IMR-90 (cell line): ENCODE measurements at regions not wholly inside any gene's neighbourhood (a gene's known extent, or its start where the extent isn't known, plus 50 kb on each side); places are given as distances from the start of the nearest gene placed in this dataset.

Experiments used
- ATAC-seq: fragments of 200-7000 bp; cut with Tn5 transposase; 2 replicates; pipeline ENCODE4 v1.9.1; 2020; ENCODE audit warnings: low read depth, mild to moderate bottlenecking, moderate library complexity
- BruUV-seq: library from RNA; stranded (reverse); fragments of 400-500 nt; replicated peaks from 2 replicates; lab custom pipeline; 2021; lab: Mats Ljungman, UMichigan
- CTCF ChIA-PET: fragments of 300-600 bp; formaldehyde crosslinking; extraction: SDS; loops from one replicate; lab custom pipeline; 2021; ENCODE audit warnings: antibody characterized with exemption; lab: Yijun Ruan, JAX
- POLR2A ChIA-PET: fragments of 300-600 bp; sonication (Branson Sonifier 250); formaldehyde crosslinking; loops from one replicate; lab custom pipeline; 2022; ENCODE audit warnings: antibody characterized with exemption; ENCODE audit not compliant: unreplicated experiment; lab: Charles Lee
- DNase-seq: peaks from one replicate; pipeline ENCODE4 v3.0.0; 2013
- H2AFZ ChIP-seq: replicated peaks from 2 replicates; pipeline ENCODE3; 2013; ENCODE audit warnings: low read length, mild to moderate bottlenecking; ENCODE audit not compliant: poor library complexity
- H2AK5ac ChIP-seq: 2 replicates; pipeline ENCODE4 v1.6.1; 2013; ENCODE audit warnings: low read depth, low read length, inconsistent platforms
- H2AK9ac ChIP-seq: replicated peaks from 2 replicates; pipeline ENCODE3; 2013; ENCODE audit warnings: mild to moderate bottlenecking, low read depth, low read length, moderate library complexity; ENCODE audit not compliant: poor library complexity
- H2BK120ac ChIP-seq: 2 replicates; pipeline ENCODE4 v1.6.1; 2013; ENCODE audit warnings: low read depth, low read length, inconsistent platforms
- H2BK15ac ChIP-seq: 3 replicates; pipeline ENCODE4 v1.6.1; 2013; ENCODE audit warnings: low read depth, low read length, inconsistent platforms
- H2BK20ac ChIP-seq: 2 replicates; pipeline ENCODE4 v1.6.1; 2013; ENCODE audit warnings: low read depth, mild to moderate bottlenecking, inconsistent platforms, low read length, moderate library complexity
- H2BK5ac ChIP-seq: 2 replicates; pipeline ENCODE4 v1.6.1; 2013; ENCODE audit warnings: mild to moderate bottlenecking, low read depth, low read length, inconsistent platforms; ENCODE audit not compliant: poor library complexity, severe bottlenecking
- H3K14ac ChIP-seq: replicated peaks from 2 replicates; pipeline ENCODE4 v1.6.1; 2013; ENCODE audit warnings: low read depth, low read length, inconsistent platforms
- H3K18ac ChIP-seq: 2 replicates; pipeline ENCODE4 v1.6.1; 2013; ENCODE audit warnings: low read depth, low read length, control low read depth
- H3K23ac ChIP-seq: 2 replicates; pipeline ENCODE4 v1.6.1; 2013; ENCODE audit warnings: low read depth, low read length, inconsistent platforms
- H3K27ac ChIP-seq: 2 replicates; pipeline ENCODE4 v1.5.1; 2013; ENCODE audit warnings: mild to moderate bottlenecking, control low read depth, low read length; ENCODE audit not compliant: insufficient read depth
- H3K27me3 ChIP-seq: 2 replicates; pipeline ENCODE4 v1.6.1; 2013; ENCODE audit warnings: low read length; ENCODE audit not compliant: control insufficient read depth, insufficient read depth
- H3K36me3 ChIP-seq: 2 replicates; pipeline ENCODE4 v1.6.1; 2013; ENCODE audit warnings: low read length, mixed read lengths; ENCODE audit not compliant: control insufficient read depth, insufficient read depth
- H3K4ac ChIP-seq: 2 replicates; pipeline ENCODE4 v1.6.1; 2013; ENCODE audit warnings: low read depth, low read length, inconsistent platforms
- H3K4me1 ChIP-seq: 2 replicates; pipeline ENCODE4 v1.6.1; 2013; ENCODE audit warnings: low read length, mixed read lengths; ENCODE audit not compliant: control insufficient read depth, insufficient read depth
- H3K4me2 ChIP-seq: 2 replicates; pipeline ENCODE4 v1.6.1; 2013; ENCODE audit warnings: low read depth, mild to moderate bottlenecking, control low read depth, low read length, moderate library complexity
- H3K4me3 ChIP-seq: 2 replicates; pipeline ENCODE4 v1.5.1; 2013; ENCODE audit warnings: low read depth, mild to moderate bottlenecking, control low read depth, low read length, moderate library complexity; ENCODE audit not compliant: insufficient read depth
- H3K56ac ChIP-seq: 2 replicates; pipeline ENCODE4 v1.6.1; 2013; ENCODE audit warnings: low read length, inconsistent platforms; ENCODE audit not compliant: insufficient read depth; ENCODE audit errors: extremely low read depth
- H3K79me1 ChIP-seq, 2 experiments: 2 replicates each; pipeline ENCODE4 v1.6.1; 2013; ENCODE audit warnings: low read length in 2 of 2, inconsistent platforms in 1 of 2, low read depth in 1 of 2
- H3K9ac ChIP-seq: 2 replicates; pipeline ENCODE4 v1.6.1; 2013; ENCODE audit warnings: low read depth, low read length, control low read depth
- H3K9me1 ChIP-seq: 2 replicates; pipeline ENCODE4 v1.6.1; 2013; ENCODE audit warnings: low read length, inconsistent platforms; ENCODE audit not compliant: insufficient read depth
- H3K9me3 ChIP-seq: 2 replicates; pipeline ENCODE4 v1.6.1; 2013; ENCODE audit warnings: low read length; ENCODE audit not compliant: control insufficient read depth, insufficient read depth
- H4K20me1 ChIP-seq: 2 replicates; pipeline ENCODE4 v1.6.1; 2013; ENCODE audit warnings: low read length, inconsistent platforms; ENCODE audit not compliant: insufficient read depth
- H4K5ac ChIP-seq: 2 replicates; pipeline ENCODE4 v1.6.1; 2013; ENCODE audit warnings: mild to moderate bottlenecking, low read depth, low read length, control low read depth
- H4K8ac ChIP-seq, 2 experiments: 2 replicates each; pipeline ENCODE4 v1.6.1; 2013; ENCODE audit warnings: low read depth in 2 of 2, low read length in 2 of 2, control low read depth in 1 of 2, inconsistent platforms in 1 of 2
- H4K91ac ChIP-seq: 2 replicates; pipeline ENCODE4 v1.6.1; 2013; ENCODE audit warnings: low read depth, low read length, inconsistent platforms; ENCODE audit not compliant: insufficient read depth
- BHLHE40 ChIP-seq: fragments of 150-350 bp; IDR thresholded peaks from 2 replicates; pipeline ENCODE4 v1.6.1; 2016; ENCODE audit warnings: mild to moderate bottlenecking, low read depth, low read length
- CEBPB ChIP-seq: IDR thresholded peaks from 2 replicates; pipeline ENCODE4 v1.6.1; 2012; ENCODE audit warnings: low read depth, low read length, improper control_type of control experiment
- CHD1 ChIP-seq: IDR thresholded peaks from 2 replicates; pipeline ENCODE4 v1.6.1; 2012; ENCODE audit warnings: low read depth, low read length, improper control_type of control experiment
- CTCF ChIP-seq: conservative IDR thresholded peaks from 2 replicates; pipeline ENCODE4 v1.5.1; 2012; ENCODE audit warnings: mild to moderate bottlenecking, low read depth, low read length, improper control_type of control experiment
- ELK1 ChIP-seq: fragments of 150-350 bp; IDR thresholded peaks from 2 replicates; pipeline ENCODE4 v1.6.1; 2016; ENCODE audit warnings: low read depth, mild to moderate bottlenecking, low read length, moderate library complexity, borderline replicate concordance
- FOS ChIP-seq: fragments of 150-350 bp; IDR thresholded peaks from 2 replicates; pipeline ENCODE4 v1.6.1; 2016; ENCODE audit warnings: low read depth, low read length
- MAFK ChIP-seq: IDR thresholded peaks from 2 replicates; pipeline ENCODE4 v1.6.1; 2012; ENCODE audit warnings: low read depth, low read length, improper control_type of control experiment
- MAZ ChIP-seq: IDR thresholded peaks from 2 replicates; pipeline ENCODE4 v1.6.1; 2012; ENCODE audit warnings: low read depth, mild to moderate bottlenecking, low read length, improper control_type of control experiment, moderate library complexity, borderline replicate concordance
- MXI1 ChIP-seq: IDR thresholded peaks from 2 replicates; pipeline ENCODE4 v1.6.1; 2012; ENCODE audit warnings: low read depth, mild to moderate bottlenecking, low read length, moderate library complexity, borderline replicate concordance
- NFE2L2 ChIP-seq: fragments of 150-350 bp; IDR thresholded peaks from 2 replicates; pipeline ENCODE4 v1.6.1; 2016; ENCODE audit warnings: low read depth, mild to moderate bottlenecking, low read length
- POLR2A ChIP-seq: IDR thresholded peaks from 2 replicates; pipeline ENCODE4 v1.6.1; 2012; ENCODE audit warnings: mild to moderate bottlenecking, low read depth, low read length
- RAD21 ChIP-seq: IDR thresholded peaks from 2 replicates; pipeline ENCODE4 v1.6.1; 2012; ENCODE audit warnings: low read length, improper control_type of control experiment
- RCOR1 ChIP-seq: IDR thresholded peaks from 2 replicates; pipeline ENCODE4 v1.6.1; 2012; ENCODE audit warnings: mild to moderate bottlenecking, low read length, improper control_type of control experiment; ENCODE audit not compliant: insufficient replicate concordance
- RFX5 ChIP-seq: IDR thresholded peaks from 2 replicates; pipeline ENCODE4 v1.8.0; 2012; ENCODE audit warnings: low read depth, mild to moderate bottlenecking, low read length, moderate library complexity
- SMC3 ChIP-seq: fragments of 150-350 bp; IDR thresholded peaks from 2 replicates; pipeline ENCODE4 v1.6.1; 2016; ENCODE audit warnings: low read depth, mild to moderate bottlenecking, antibody characterized with exemption, low read length, moderate library complexity
- USF2 ChIP-seq: fragments of 150-350 bp; IDR thresholded peaks from 2 replicates; pipeline ENCODE4 v1.6.1; 2017; ENCODE audit warnings: mild to moderate bottlenecking, antibody characterized with exemption, low read length, low read depth
- whole genome bisulfite sequencing, 2 experiments: methylation state at CpG; one replicate each; pipeline versions ENCODE4 v1.1.5 to v1.1.7; 2013; ENCODE audit warnings: missing lambda C conversion rate in 2 of 2; ENCODE audit not compliant: insufficient read length in 1 of 2; ENCODE audit errors: extremely low coverage in 2 of 2; 5-methylcytosine and 5-hydroxymethylcytosine counted together
- dilution Hi-C: fragments of 300-500 bp; cut with HindIII; formaldehyde crosslinking; loops from one replicate; pipeline ENCODE4 v1.14.3; 2018; ENCODE audit warnings: low sequenced_read_pairs; ENCODE audit not compliant: unreplicated experiment
- in situ Hi-C: fragments of 300-500 bp; cut with MboI; formaldehyde crosslinking; loops from 3 replicates; pipeline ENCODE4 v1.14.3; 2019; ENCODE audit warnings: low sequenced_read_pairs, inconsistent platforms, mixed read lengths
- intact Hi-C: fragments of 100-400 bp; cut with micrococcal nuclease; formaldehyde crosslinking; loops from 2 replicates; pipeline ENCODE4 v1.10.0; 2022

GRCh38 chr2:120556911-120557310 lies 178.8 kb upstream of the GLI2 start:
- Histone ChIP-seq H3K4ac (peak overlapping the region; percentile 81), H3K4me1 (peaks cover 39% of the 10 kb centered on the region), H4K91ac (peak overlapping the region; percentile 82), H3K27me3 (peaks cover 3% of the 10 kb centered on the region; the same call in 1 of the 2 replicates), H3K27ac (no peak overlapping the region), H4K8ac (peak overlapping the region; percentile 8 to 87; a peak in 2 of 4 replicates), H3K36me3 (no peaks in the 10 kb centered on the region), H2BK15ac (peak overlapping the region; percentile 42; the same call in 2 of the 3 replicates), H3K79me1 (no peaks in the 10 kb centered on the region), H2AK9ac (no peak overlapping the region), H4K20me1 (no peaks in the 10 kb centered on the region), H2BK120ac (peak overlapping the region; percentile 69), H3K9me3 (no peaks in the 10 kb centered on the region), H3K4me2 (no peak overlapping the region), H2AFZ (no peak overlapping the region), H3K23ac (no peak overlapping the region), H2AK5ac (peak overlapping the region; percentile 98), H3K9ac (no peak overlapping the region), H2BK5ac (no peak overlapping the region), H3K4me3 (no peak overlapping the region), H3K56ac (no peak overlapping the region), H3K9me1 (peaks cover 17% of the 10 kb centered on the region), H3K14ac (peak overlapping the region; percentile 39), H2BK20ac (peak overlapping the region; percentile 65), H4K5ac (peak overlapping the region; percentile 15; the same call in 1 of the 2 replicates), H3K18ac (peak overlapping the region; percentile 48)
- DNase-seq: no peak
- no peak for ATAC-seq
- intact Hi-C loops (loop anchor here (5.0 kb wide), 1 partner anchor 120 kb away; no protein-coding TSS in a partner anchor), dilution Hi-C loops (no loop called here), in situ Hi-C loops (no loop called here)
- BruUV-seq: no TSS peak
- ChIA-PET CTCF (interaction anchor here (0.7 kb wide), 1 partner anchor 43 kb away, joined by 3 read pairs; no protein-coding TSS in a partner anchor), POLR2A (no interaction called here)
- WGBS, 2 experiments: 58% methylated on average over 3 of the region's 3 CpGs; no CpG with 5 or more reads in 1 of the 2 experiments
- TF ChIP-seq FOS (no peak), USF2 (no peak), MXI1 (no peak), MAFK (no peak), POLR2A (no peak), RCOR1 (no peak), CHD1 (no peak), MAZ (no peak), ELK1 (no peak), NFE2L2 (no peak), BHLHE40 (no peak), SMC3 (no peak), RAD21 (no peak), CEBPB (no peak), RFX5 (no peak), CTCF (no peak)
